Kidney tubule cell (primary cell): ENCODE measurements at regions not wholly inside any gene's neighbourhood (a gene's known extent, or its start where the extent isn't known, plus 50 kb on each side); places are given as distances from the start of the nearest gene placed in this dataset.
"Not testable (repeated sequence)": the region's sequence is repeated elsewhere in the genome, so short reads cannot be mapped to it uniquely, and the experiment has no call there.

Experiments
- DNase-seq: peaks from one replicate; pipeline ENCODE4 v3.0.0-alpha.2; 2018; ENCODE audit warnings: low spot score

GRCh38 chr11:7143908-7144307, 55.1 kb downstream of the RBMXL2 start:
- peak; percentile 22 for DNase-seq

GRCh38 chr11:7150104-7150503, 61.3 kb downstream of the RBMXL2 start:
- DNase-seq: not testable (repeated sequence)

GRCh38 chr11:7154881-7155361, 66.1 kb downstream of the RBMXL2 start:
- peak; percentile 20 for DNase-seq

GRCh38 chr11:7160814-7161489, 72.2 kb downstream of the RBMXL2 start:
- no peak for DNase-seq

- DNase-seq: no peak
Measured at GRCh38 chr11:7165911-7166310, 77.1 kb downstream of the RBMXL2 start.

- no peak for DNase-seq
Measured at GRCh38 chr11:7167976-7168740, 79.4 kb downstream of the RBMXL2 start.

GRCh38 chr11:7168741-7168990, 79.9 kb downstream of the RBMXL2 start:
- DNase-seq: no peak

- no peak for DNase-seq
Measured at GRCh38 chr11:7170431-7170830, 81.3 kb upstream of the SYT9 start.

GRCh38 chr11:7175007-7175406, 76.7 kb upstream of the SYT9 start:
- no peak for DNase-seq

GRCh38 chr11:7186190-7186589, 65.5 kb upstream of the SYT9 start:
- no peak for DNase-seq

- DNase-seq: no peak
Measured at GRCh38 chr11:7186676-7187075, 65.0 kb upstream of the SYT9 start.

GRCh38 chr11:7192785-7193184, 58.9 kb upstream of the SYT9 start:
- not testable (repeated sequence) for DNase-seq

GRCh38 chr11:7196396-7197146, 55.1 kb upstream of the SYT9 start:
- DNase-seq: no peak

GRCh38 chr11:7197469-7197868, 54.2 kb upstream of the SYT9 start:
- DNase-seq: no peak
